Peyer's patch (tissue), 4 donors: ENCODE measurements at regions not wholly inside any gene's neighbourhood (a gene's known extent, or its start where the extent isn't known, plus 50 kb on each side); places are given as distances from the start of the nearest gene placed in this dataset.

Experiments
- CTCF ChIP-seq, 6 experiments: fragments of 450-650 bp in 4 of 6; fragments of 200-600 bp in 2 of 6; sonication (generic) in 1 of 6; IDR thresholded peaks; one replicate each; pipeline ENCODE4 v1.5.1; 2017 to 2019; ENCODE audit warnings: antibody characterized with exemption in 6 of 6, mild to moderate bottlenecking in 3 of 6, moderate library complexity in 1 of 6
- POLR2A ChIP-seq, 2 donors: fragments of 450-650 bp; IDR thresholded peaks; one replicate each; pipeline ENCODE4 v1.5.1; 2017; ENCODE audit warnings: antibody characterized with exemption in 2 of 2, mild to moderate bottlenecking in 2 of 2, moderate library complexity in 2 of 2

GRCh38 chr13:70310396-70311119 lies 202.3 kb upstream of the KLHL1 start:
- TF ChIP-seq POLR2A (IDR thresholded peaks at IDR 0.05) (no peak), CTCF (IDR thresholded peaks at IDR 0.05) (peak in 2 of 6 experiments; percentile 19 to 30)
